HG02885 (cell line): ENCODE measurements at regions not wholly inside any gene's neighbourhood (a gene's known extent, or its start where the extent isn't known, plus 50 kb on each side); places are given as distances from the start of the nearest gene placed in this dataset.
A peak's percentile ranks its signal among the peaks of the same experiment; 100 is the strongest.

Source experiments
- ATAC-seq: cut with Tn5 transposase; IDR thresholded peaks from one replicate; pipeline ENCODE4 v1.9.1; 2021; ENCODE audit warnings: mild to moderate bottlenecking; ENCODE audit not compliant: unreplicated experiment, poor library complexity

DNA sequence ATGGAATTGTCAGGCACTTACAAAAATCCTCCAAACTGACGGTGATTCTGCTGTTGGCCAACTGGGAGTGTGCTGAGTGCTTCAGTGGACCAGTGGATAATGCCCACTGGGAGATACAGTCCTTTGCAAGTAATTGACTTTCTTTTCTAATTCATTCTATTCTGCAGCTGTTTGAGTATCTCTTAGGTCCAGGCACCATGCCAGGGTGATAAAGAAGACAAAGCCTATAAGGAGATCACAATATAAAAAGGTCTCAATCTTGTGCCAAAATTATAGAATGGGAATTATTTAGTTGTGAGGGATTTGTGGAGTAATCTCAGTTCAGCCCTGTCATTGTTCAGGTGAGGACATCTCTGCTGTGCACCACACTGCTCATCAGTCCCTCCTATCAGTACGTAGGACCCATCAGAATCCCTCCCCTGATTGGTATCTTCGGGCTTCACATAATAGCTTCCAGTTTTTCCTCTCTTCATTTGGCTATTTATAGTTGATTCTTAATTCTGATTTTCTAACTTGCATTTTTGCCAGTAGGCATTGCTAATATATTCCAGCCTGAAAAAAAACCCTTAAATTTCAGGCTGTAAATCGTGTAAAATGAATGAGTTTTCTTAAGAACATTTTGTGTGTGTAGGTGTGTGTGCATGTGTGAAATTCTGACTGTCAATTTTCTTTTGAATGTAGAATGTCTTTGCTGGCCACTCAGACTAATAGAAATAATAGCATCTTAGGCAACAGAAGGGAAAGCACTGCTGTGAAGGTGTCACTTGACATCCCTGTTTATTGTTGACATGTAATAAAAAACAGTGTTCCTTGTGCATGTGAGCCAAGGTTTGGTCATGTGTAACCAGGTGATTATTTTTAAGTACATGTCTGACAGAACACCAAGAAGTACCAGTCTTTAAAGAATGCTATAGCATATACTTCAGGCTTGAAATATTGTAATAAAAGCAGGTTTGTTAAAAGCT is 457.6 kb upstream of the RGS6 start:
- no peak for ATAC-seq

DNA sequence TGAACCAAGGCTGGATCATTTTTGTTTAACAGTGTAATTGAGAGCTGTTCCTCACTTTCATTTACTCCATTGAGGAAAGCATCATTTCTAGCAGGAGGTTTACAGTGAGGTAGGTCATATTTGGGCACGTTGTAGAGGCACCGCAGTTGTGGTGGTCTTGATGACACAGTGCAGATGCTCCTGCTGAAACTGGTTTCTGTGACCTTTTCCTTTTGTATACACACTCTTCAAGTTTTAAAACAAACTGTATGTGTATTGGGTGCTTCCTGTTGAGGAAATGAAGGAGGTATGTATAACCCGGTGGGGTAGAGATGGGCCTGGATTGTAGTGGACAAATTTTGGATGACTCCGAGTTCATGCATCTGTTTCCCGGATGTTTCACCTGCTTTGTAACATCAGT is 456.3 kb upstream of the RGS6 start:
- no peak for ATAC-seq

DNA sequence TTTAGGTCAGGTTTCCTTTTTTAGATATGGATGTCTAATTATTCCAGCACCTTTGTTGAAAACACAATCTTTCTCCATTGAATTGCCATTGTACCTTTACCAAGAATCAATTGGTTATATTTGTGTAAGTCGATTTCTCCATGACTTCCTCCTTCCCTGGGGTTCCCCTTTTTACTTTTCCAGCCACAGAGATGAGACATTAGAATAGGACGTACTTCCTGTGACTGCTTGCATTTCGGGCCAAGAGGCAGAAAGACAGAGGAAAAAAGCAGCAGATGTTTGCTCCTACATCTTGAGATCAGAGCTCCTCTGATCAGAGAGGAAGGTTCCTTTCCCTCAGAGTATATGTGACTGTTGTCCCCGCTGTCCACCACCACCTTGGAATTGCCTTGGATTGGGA is 453.7 kb upstream of the RGS6 start:
- no peak for ATAC-seq

DNA sequence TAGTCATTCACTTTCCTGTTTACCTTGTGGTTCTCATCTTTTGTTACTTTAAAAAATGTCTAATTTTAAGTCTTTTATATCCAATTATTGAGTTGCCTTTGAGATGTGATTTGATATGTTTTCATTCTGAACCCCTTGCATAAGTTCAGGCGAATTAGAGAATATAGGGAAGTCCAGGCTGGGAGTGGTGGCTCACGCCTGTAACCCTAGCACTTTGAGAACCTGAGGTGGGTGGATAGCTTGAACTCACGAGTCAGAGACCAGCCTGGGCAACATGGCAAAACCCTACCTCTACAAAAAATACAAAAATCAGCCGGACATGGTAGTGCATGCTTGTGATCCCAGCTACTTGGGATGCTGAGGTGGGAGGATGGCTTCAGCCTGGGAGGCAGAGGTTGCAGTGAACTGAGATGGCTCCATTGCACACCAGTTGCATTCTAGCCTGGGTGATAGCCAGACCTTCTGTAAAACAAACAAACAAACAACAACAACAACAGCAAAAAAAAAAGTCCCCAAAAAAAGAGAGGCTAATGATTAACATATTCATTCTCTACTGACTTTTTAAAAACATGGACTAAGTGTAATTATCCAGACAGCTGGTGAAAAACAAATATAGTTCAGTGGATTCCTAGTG is 451.1 kb upstream of the RGS6 start:
- ATAC-seq, result no peak

DNA sequence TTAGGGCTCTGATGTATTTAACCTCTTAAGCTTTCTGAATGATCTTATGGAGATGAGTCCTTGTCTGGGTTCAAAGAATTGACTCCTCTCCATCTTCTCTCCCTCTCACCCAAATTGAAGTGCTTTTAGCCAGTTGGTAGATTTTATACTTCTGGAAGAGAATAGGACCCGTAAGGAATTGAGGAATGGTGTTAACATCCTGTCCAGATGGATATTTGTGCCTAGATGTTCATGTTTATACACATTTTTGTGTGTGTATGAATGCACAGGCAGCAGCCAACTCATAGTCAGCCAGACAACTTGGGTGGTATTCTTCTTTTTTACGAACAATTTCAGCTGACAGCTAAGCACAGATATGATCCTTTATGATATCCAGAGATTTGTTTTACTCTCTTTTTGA is 449.6 kb upstream of the RGS6 start:
- ATAC-seq, result no peak

DNA sequence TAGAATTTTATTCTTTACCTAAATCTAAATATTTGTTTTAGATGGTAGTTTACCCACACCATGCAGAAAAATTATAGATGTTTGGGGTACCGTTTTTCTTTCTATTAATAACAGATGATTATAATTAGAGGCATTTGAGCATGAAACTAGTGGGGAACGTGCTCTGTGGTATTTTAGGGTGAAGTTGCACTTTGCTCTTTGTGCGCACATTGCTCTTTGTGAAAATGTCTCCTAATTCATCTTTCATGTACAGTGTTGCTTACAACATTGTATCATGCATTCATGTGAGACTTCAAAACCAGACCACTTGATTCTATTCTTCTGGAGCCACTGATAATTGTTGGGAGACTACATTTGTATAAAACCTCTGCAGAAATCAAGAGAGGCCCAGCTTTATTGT is 449.1 kb upstream of the RGS6 start:
- ATAC-seq, result no peak

DNA sequence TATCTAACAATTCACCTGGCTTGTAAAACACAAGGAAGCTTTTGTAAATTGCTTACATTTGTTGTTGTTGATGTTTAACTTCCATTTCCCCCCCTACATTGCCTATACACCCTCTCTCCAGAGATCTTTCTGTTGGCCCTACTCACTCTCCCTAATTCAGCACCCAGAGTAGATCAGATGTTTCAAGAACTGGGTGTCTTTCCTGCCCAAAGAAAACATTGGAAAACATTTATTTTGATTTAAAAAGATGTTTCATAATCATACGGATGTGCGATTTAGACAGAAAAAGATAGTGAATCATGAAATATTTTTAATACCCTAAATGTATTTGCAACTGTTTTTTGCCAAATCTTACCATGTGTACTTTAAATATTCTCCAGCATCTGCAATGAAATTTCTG is 446.4 kb upstream of the RGS6 start:
- no peak for ATAC-seq

DNA sequence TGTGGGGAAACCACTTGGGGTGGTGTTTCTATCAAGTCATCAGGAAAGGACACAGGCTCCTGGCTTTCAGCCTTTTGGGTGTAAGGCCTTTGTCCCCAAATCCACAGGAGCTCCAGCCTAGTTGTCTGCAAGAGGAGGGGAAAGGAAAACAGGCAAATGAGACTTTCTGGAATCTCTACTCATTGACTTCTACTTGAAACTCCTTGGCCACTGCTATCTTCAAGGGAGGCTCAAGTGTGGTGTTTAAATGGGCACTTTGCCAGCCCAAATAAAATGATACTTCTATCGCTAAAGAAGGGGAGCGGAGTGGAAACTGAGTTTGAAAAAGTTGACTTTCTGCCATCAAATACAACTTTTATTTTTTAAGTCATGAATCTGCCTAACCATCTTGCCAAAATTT is 445.9 kb upstream of the RGS6 start:
- no peak for ATAC-seq

DNA sequence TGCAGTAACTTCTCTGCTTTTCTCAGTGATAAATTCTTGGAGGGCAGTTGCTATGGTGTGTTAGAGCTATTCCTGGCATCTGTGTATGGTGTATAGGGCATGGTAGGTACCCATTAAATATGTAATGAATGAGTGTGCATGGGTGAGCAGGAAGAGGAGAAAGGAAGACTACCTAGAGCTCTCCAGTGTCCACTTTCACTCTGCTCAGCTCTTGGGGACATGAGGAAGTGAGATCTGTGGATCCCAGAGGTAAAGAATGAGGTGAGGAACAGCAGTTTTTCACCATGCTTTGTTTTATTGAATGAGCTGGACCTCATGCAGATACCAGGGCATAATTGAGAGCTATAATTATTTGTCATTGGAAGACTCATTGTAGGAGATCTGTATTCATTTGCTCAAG is 444.8 kb upstream of the RGS6 start:
- ATAC-seq, result no peak

DNA sequence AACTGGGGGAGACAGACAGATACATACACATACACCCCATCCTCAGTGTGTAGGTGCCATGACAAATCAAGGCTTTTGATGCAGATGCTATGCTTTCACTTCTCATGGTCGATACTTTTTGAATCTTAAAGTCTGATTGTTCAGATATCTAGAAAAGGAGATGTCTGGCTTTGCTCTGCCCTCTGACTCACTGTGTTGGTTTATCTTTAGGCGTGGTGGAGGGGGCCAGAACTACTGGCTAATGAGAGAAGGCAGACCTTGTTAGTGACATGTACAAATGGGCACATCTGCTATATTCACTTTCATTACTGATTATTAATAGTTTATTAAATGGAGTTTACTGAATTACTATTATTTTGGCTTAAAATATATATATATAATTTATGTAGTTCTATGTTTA is 444.3 kb upstream of the RGS6 start:
- no peak for ATAC-seq

DNA sequence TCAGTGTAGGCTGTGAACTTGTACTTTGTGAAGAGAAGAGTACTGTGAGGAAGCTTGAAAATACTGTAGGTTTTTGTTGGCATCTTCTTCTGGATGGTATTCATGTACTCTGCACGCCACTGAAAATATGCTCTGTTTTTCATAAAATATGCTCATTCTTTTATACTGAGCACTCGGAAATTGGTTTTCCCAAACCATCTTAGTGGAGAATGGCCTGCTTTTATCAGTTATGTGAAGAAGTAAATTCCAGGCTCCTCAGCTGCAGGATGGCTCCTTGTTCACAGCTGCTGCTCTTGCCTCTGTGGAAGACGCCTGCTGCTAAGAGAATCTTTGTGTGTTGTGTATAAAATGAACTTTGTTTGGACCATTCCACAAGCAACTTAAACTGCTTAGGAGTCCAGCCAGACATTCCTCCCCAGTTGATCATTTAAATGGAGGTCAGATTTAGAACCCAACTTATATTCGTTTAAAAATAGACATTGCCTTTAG is 443.5 kb upstream of the RGS6 start:
- ATAC-seq, result no peak

DNA sequence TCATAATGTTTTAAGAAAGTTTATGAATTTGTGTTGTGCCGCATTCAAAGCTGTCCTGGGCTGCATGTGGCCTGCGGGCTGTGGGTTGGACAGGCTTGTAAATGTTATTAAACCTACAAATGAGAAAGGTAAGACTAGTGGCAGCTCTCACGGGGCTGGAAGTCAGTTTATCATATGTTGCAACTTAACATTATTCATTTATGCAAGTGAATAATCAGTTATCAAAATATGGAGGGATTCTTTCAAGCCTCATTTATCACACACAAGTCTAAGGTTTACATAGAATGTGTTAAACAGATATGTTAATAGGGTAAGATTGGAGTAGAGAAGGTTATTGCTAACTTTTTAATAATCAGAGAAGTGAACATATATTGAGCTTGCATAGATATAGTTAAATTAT is 442.5 kb upstream of the RGS6 start:
- ATAC-seq, result no peak

DNA sequence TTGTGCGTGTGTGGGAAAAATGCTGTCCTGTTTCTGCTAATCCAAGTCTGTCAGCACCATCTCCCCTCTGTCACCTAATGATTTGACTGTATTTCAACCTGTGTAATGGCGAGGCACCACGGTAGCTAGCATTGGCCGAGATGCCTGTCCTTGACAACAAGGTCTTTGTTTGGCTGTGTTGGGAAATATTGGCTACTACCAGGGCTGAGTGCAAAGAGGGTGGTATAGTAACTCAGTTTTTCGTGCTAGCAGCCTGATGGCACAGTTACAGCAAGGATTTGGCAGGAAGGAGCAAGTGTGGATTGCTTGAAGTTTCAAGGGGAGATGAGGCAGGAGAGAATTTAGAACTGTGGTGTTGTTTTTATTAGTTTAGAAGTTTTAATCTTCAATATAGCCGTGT is 440.3 kb upstream of the RGS6 start:
- ATAC-seq, result no peak

DNA sequence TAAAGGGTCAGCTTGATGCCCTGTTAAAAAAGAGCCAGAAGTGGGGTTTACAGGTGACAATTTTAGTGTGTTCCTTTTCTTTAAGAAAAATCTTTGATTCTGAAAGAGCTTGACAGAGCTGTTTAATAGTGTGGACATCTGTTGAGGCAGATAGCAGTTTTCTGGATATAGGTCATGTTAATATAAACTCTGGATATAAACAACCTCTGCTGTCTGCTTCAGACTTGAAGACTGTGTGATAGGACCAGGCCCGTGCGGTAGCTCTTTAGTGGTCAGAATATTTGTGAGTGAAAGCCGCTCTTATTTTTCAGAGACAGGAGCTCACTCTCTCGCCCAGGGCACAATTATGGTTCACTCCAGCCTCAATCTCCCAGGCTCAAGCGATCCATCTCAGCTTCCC is 439.9 kb upstream of the RGS6 start:
- ATAC-seq, result no peak

DNA sequence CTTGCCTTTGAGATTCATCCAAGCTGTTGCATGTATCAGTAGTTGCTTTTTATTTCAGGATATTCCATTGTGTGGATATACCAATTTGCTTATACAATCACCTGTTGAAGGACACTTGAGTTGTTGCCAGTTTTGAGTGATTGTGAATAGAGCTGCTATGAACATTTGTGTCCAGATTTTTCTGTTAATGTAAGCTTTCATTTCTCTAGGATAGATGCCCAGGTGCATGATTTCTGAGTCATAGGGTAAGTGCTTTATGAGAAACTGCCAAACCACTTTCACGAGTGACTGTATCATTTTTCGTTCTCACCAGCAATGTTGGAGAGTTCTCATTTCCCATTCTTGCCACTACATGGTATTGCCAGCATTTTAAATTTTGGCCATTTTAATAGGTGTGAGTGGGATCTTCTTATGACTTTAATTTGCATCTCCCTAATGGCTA is 434.6 kb upstream of the RGS6 start:
- peak; percentile 85 for ATAC-seq

DNA sequence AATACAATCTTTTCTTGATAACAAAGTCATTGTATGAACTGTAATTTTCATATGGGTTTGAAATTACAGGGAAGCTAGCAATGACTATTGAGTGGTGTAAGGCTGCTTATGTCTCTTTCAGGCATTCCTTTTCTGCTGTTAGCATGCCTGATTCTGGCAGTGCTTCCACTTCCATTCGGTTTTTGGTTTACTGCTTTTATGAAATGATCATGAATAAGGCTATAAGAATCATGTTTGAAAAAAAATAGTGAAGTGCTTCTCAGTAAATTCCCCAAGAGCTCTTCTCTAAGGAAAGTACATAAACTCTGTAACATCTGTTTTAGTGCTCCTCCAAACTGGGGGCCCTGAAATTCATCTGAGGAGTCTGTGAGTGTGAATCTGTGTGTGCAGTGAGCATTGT is 434.0 kb upstream of the RGS6 start:
- ATAC-seq, result peak; percentile 31

DNA sequence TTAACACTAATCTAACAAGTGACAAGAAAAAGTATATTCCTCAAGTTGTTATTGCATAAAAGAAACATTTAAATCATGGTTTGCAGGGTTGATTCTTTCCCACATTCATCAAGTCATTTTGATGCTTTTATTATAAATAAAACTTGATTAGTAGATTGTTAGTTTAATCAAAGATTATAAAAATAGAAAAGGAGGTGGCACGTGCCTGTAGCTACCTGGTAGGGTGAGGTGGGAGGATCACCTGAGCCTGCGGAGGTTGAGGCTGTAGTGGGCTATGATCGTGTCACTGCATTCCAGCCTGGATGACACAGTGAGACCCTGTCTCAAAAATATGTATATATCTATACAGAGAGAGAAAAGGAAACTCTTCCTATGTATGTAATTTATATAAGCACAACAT is 433.2 kb upstream of the RGS6 start:
- no peak for ATAC-seq

DNA sequence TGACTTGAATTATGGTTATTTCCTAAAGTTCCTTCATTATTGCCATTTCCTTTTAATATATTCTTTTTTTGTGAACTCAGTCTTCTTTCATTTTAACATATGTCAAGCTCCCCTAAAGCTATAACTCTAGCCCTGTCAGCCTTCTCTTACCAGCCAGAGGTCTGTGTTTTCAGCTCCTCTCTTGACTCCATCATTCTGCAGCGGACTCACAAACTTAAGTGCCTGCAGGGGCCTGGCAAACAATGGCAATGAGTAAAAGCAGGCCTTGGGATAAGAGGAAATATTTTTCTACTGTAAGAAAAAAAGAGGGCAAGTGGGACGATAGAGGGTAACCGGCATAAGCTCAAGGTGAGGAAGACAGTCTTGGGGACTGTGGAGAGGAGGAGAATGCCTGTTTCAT is 424.5 kb upstream of the RGS6 start:
- no peak for ATAC-seq

DNA sequence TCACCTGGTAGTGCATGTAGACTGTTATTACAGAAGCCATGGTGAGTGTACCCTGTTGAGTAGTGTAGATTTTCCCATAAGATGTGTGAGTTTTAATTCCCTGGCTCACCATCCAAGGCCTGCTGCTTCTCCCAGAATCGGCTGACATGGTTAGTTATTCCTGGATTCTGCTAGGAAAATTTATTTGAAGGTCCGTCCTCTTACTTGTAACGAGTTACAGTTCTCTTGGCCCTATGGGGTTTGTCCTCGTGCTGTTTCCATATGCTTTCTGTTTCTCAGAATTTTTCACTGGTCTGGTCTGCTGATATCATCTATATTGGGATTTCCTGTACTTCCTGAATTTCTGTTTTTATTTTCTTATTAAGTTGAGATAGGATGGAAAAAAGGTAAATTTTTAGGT is 423.3 kb upstream of the RGS6 start:
- ATAC-seq, result no peak

DNA sequence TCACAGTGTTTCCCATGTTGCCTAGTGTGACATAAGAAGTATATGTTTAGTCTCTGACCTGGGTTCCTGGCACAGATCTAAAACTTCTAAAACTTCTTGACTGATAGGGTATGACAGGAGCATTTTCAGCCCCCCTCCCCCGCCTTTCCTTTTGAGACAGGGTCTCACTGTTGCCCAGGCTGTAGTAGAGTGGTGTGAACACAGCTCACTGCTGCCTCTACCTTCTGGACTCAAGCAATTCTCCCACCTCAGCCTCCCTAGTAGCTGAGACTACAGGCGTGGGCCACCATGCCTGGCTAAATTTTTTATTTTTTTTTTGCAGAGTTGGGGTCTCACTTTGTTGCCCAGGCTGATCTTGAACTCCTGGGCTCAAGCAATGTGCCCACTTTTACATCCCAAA is 421.1 kb upstream of the RGS6 start:
- no peak for ATAC-seq
